HUES64 (cell line): ENCODE measurements at regions not wholly inside any gene's neighbourhood (a gene's known extent, or its start where the extent isn't known, plus 50 kb on each side); places are given as distances from the start of the nearest gene placed in this dataset.

Source experiments
- H3K27ac ChIP-seq: 2 replicates; pipeline ENCODE4 v1.7.0; 2013; ENCODE audit warnings: low read depth, low read length, inconsistent platforms
- H3K27me3 ChIP-seq: 2 replicates; pipeline ENCODE4 v1.6.1; 2013; ENCODE audit warnings: mild to moderate bottlenecking, low read length; ENCODE audit not compliant: insufficient read depth
- H3K36me3 ChIP-seq: 2 replicates; pipeline ENCODE4 v1.6.1; 2013; ENCODE audit warnings: mild to moderate bottlenecking, low read length; ENCODE audit not compliant: insufficient read depth
- H3K4me1 ChIP-seq: 2 replicates; pipeline ENCODE4 v1.6.1; 2013; ENCODE audit warnings: mild to moderate bottlenecking, low read length, moderate library complexity; ENCODE audit not compliant: insufficient read depth
- H3K4me3 ChIP-seq: 2 replicates; pipeline ENCODE4 v1.5.1; 2013; ENCODE audit warnings: mild to moderate bottlenecking, low read length, moderate library complexity
- H3K9ac ChIP-seq: 2 replicates; pipeline ENCODE4 v1.6.1; 2013; ENCODE audit warnings: mild to moderate bottlenecking, low read depth, low read length
- H3K9me3 ChIP-seq: 2 replicates; pipeline ENCODE4 v1.6.1; 2013; ENCODE audit warnings: low read depth, low read length; ENCODE audit not compliant: insufficient read depth
- WGBS: fragments of 150-250, 120-280 bp; methylation state at CpG from one replicate; pipeline ENCODE4 v1.1.7; 2013; ENCODE audit warnings: missing lambda C conversion rate; 5-methylcytosine and 5-hydroxymethylcytosine counted together

GRCh38 chr1:117260761-117261423, 50.2 kb upstream of the VTCN1 start:
- Histone ChIP-seq H3K27ac (no peak overlapping the region), H3K4me3 (no peak overlapping the region), H3K9ac (no peak overlapping the region), H3K27me3 (no peaks in the 10 kb centered on the region), H3K36me3 (no peaks in the 10 kb centered on the region), H3K4me1 (no peaks in the 10 kb centered on the region), H3K9me3 (peaks cover 19% of the 10 kb centered on the region)
- WGBS, result 74% methylated on average over 4 of the region's 4 CpGs
